CD4-positive, alpha-beta T cell (primary cell): ENCODE measurements at regions not wholly inside any gene's neighbourhood (a gene's known extent, or its start where the extent isn't known, plus 50 kb on each side); places are given as distances from the start of the nearest gene placed in this dataset.
A peak's percentile ranks its signal among the peaks of the same experiment; 100 is the strongest.

Source experiments
- ATAC-seq: fragments of 200-7000 bp; cut with Tn5 transposase; one replicate; pipeline ENCODE4 v1.10.0; 2022; ENCODE audit warnings: mild to moderate bottlenecking; ENCODE audit not compliant: poor library complexity
- CTCF ChIA-PET: fragments of 350-600 bp; sonication (Branson Sonifier 250); formaldehyde crosslinking; loops from one replicate; lab custom pipeline; 2021; ENCODE audit warnings: antibody characterized with exemption, inconsistent platforms; lab: Charles Lee
- POLR2A ChIA-PET: fragments of 350-600 bp; sonication (Branson Sonifier 250); formaldehyde crosslinking; loops from one replicate; lab custom pipeline; 2021; ENCODE audit warnings: antibody characterized with exemption, inconsistent platforms; lab: Charles Lee
- DNase-seq, 14 experiments: peaks; one replicate each; pipeline ENCODE4 v3.0.0-alpha.2; 2013 to 2020; ENCODE audit warnings: mixed read lengths in 2 of 14
- H3K27ac ChIP-seq, 2 donors: one replicate each; pipeline versions ENCODE4 v1.5.1 to v1.7.0; 2013; ENCODE audit warnings: low read length in 2 of 2, low read depth in 1 of 2, mild to moderate bottlenecking in 1 of 2
- H3K27me3 ChIP-seq, 2 experiments: 1 replicate in 1 of 2; 2 replicates in 1 of 2; pipeline versions ENCODE4 v1.6.1 to v1.7.0; 2013; ENCODE audit warnings: low read length in 2 of 2, control low read depth in 1 of 2, mild to moderate bottlenecking in 1 of 2, moderate library complexity in 1 of 2; ENCODE audit not compliant: insufficient read depth in 2 of 2, control insufficient read depth in 1 of 2
- H3K36me3 ChIP-seq: one replicate; pipeline ENCODE4 v1.6.1; 2013; ENCODE audit warnings: low read length, control low read depth; ENCODE audit not compliant: insufficient read depth
- H3K4me1 ChIP-seq: one replicate; pipeline ENCODE4 v1.6.1; 2013; ENCODE audit warnings: low read length, control low read depth; ENCODE audit not compliant: insufficient read depth
- H3K4me3 ChIP-seq: one replicate; pipeline ENCODE4 v1.5.1; 2013; ENCODE audit warnings: mild to moderate bottlenecking, low read length, moderate library complexity
- H3K9me3 ChIP-seq, 2 experiments: 1 replicate in 1 of 2; 2 replicates in 1 of 2; pipeline versions ENCODE4 v1.6.1 to v1.7.0; 2013; ENCODE audit warnings: low read length in 2 of 2, mild to moderate bottlenecking in 2 of 2, control low read depth in 1 of 2, moderate library complexity in 1 of 2; ENCODE audit not compliant: control insufficient read depth in 1 of 2, insufficient read depth in 1 of 2
- H3K27ac Mint-ChIP-seq: one replicate; pipeline ENCODE4 v1.8.0; 2020; ENCODE audit warnings: mixed read lengths
- H3K27me3 Mint-ChIP-seq: one replicate; pipeline ENCODE4 v1.8.0; 2021; ENCODE audit warnings: mixed read lengths
- H3K36me3 Mint-ChIP-seq: one replicate; pipeline ENCODE4 v1.8.0; 2021; ENCODE audit warnings: low read depth, mixed read lengths
- H3K4me1 Mint-ChIP-seq: one replicate; pipeline ENCODE4 v1.8.0; 2021; ENCODE audit warnings: low read depth, mixed read lengths
- H3K4me3 Mint-ChIP-seq: one replicate; pipeline ENCODE4 v1.8.0; 2020; ENCODE audit warnings: mild to moderate bottlenecking, mixed read lengths
- H3K9me3 Mint-ChIP-seq: one replicate; pipeline ENCODE4 v1.8.0; 2020; ENCODE audit warnings: mixed read lengths
- intact Hi-C, 2 experiments: fragments of 100-400 bp; cut with DNase I in 1 of 2; cut with micrococcal nuclease in 1 of 2; formaldehyde crosslinking; loops; one replicate each; pipeline versions ENCODE4 v1.15.1 to v1.9.0; 2023 to 2025; cut with DNase I, micrococcal nuclease
- TF ChIP-seq, protein P1 (sequence below): fragments of 200-600 bp; IDR thresholded peaks from one replicate; pipeline ENCODE4 v1.8.0; 2022; ENCODE audit warnings: antibody characterized with exemption, mild to moderate bottlenecking

DNA sequence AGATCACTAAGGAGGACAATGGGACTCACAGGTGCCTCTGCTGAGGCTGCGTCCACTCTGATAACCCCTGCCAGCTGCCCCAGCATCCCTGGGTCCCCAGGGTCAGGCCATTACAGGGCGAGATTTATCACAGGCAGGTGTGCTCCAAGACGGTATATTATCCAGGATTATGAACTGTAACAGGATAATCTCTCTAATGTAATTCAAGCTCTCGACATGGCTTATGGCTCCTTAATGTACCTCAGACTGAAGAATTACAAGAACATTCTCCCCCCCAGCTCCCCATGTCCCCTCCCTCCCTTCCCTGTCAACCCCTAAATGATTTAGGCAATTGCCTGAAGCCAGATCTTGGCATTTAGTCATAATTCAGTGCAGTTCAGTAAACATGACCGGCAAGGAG lies 86.8 kb downstream of the NCR2 start:
- H3K4me3 ChIP-seq: no peak overlapping the region
- Mint-ChIP-seq H3K4me1 (no peaks in the 10 kb centered on the region), H3K9me3 (no peaks in the 10 kb centered on the region), H3K4me3 (no peak overlapping the region), H3K36me3 (no peaks in the 10 kb centered on the region), H3K27ac (no peak overlapping the region), H3K27me3 (peaks cover 38% of the 10 kb centered on the region)
- no peak for ATAC-seq
- H3K9me3 ChIP-seq: peaks cover 0 to 12% of the 10 kb centered on the region in 2 experiments
- TF ChIP-seq, protein P1, sequence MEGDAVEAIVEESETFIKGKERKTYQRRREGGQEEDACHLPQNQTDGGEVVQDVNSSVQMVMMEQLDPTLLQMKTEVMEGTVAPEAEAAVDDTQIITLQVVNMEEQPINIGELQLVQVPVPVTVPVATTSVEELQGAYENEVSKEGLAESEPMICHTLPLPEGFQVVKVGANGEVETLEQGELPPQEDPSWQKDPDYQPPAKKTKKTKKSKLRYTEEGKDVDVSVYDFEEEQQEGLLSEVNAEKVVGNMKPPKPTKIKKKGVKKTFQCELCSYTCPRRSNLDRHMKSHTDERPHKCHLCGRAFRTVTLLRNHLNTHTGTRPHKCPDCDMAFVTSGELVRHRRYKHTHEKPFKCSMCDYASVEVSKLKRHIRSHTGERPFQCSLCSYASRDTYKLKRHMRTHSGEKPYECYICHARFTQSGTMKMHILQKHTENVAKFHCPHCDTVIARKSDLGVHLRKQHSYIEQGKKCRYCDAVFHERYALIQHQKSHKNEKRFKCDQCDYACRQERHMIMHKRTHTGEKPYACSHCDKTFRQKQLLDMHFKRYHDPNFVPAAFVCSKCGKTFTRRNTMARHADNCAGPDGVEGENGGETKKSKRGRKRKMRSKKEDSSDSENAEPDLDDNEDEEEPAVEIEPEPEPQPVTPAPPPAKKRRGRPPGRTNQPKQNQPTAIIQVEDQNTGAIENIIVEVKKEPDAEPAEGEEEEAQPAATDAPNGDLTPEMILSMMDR: no peak
- peaks cover 17% of the 10 kb centered on the region for H3K4me1 ChIP-seq
- H3K36me3 ChIP-seq: no peaks in the 10 kb centered on the region
- ChIA-PET CTCF (no interaction called here), POLR2A (interaction anchor here (0.5 kb wide), 1 partner anchor 37 kb away, joined by 3 read pairs; no protein-coding TSS in a partner anchor)
- intact Hi-C loops: no loop called here
- no peak for DNase-seq
- peaks cover 22 to 24% of the 10 kb centered on the region in 2 experiments for H3K27me3 ChIP-seq
- H3K27ac ChIP-seq: no peak overlapping the region

DNA sequence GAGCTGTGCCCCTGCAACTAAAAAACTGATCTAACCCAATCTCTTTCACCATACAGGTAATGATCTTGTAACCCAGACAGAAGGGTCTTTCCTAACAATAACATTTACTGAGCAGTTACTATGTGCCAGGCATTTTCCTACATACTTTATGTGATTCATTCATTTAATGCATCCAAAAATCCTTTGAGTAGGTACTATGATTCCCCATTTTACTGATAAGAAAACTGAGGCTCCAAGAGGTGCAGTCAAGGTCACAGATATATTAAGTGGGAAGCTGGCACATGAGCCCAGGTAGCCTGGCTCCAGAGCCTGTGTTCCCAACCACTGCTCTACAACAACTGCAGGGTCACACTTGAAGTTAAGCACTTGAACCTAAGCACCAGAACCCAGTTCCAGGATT lies 87.6 kb downstream of the NCR2 start:
- Histone ChIP-seq H3K4me3 (no peak overlapping the region), H3K9me3 (peaks cover 0 to 16% of the 10 kb centered on the region in 2 experiments), H3K27me3 (peaks cover 21 to 24% of the 10 kb centered on the region in 2 experiments), H3K4me1 (peaks cover 25% of the 10 kb centered on the region), H3K27ac (no peak overlapping the region), H3K36me3 (no peaks in the 10 kb centered on the region)
- H3K4me1 Mint-ChIP-seq: no peaks in the 10 kb centered on the region
- ChIA-PET POLR2A (no interaction called here), CTCF (no interaction called here)
- H3K27me3 Mint-ChIP-seq: peaks cover 29% of the 10 kb centered on the region
- intact Hi-C loops: no loop called here
- no peak overlapping the region for H3K27ac Mint-ChIP-seq
- TF ChIP-seq, protein P1: no peak
- ATAC-seq: no peak
- no peak overlapping the region for H3K4me3 Mint-ChIP-seq
- no peaks in the 10 kb centered on the region for H3K36me3 Mint-ChIP-seq
- no peaks in the 10 kb centered on the region for H3K9me3 Mint-ChIP-seq
- no peak for DNase-seq

- Mint-ChIP-seq H3K9me3 (no peaks in the 10 kb centered on the region), H3K4me3 (no peak overlapping the region), H3K27me3 (peaks cover 27% of the 10 kb centered on the region), H3K27ac (no peak overlapping the region), H3K36me3 (no peaks in the 10 kb centered on the region), H3K4me1 (peaks cover 8% of the 10 kb centered on the region)
- peak; percentile 63 for ATAC-seq
- H3K4me1 ChIP-seq: peaks cover 37% of the 10 kb centered on the region
- H3K27ac ChIP-seq: no peak overlapping the region
- TF ChIP-seq, protein P1: peak; percentile 87
- peak; percentile 57 to 88 (median 78) for DNase-seq
- intact Hi-C loops: loop anchor here (1.0 to 2.0 kb wide), 3 partner anchors 168 to 259 kb away; no protein-coding TSS in a partner anchor
- peaks cover 20 to 34% of the 10 kb centered on the region in 2 experiments for H3K27me3 ChIP-seq
- POLR2A ChIA-PET: no interaction called here
- no peaks in the 10 kb centered on the region for H3K36me3 ChIP-seq
- peaks cover 0 to 13% of the 10 kb centered on the region in 2 experiments for H3K9me3 ChIP-seq
- no peak overlapping the region for H3K4me3 ChIP-seq
- CTCF ChIA-PET: interaction anchor here (0.7 to 2.9 kb wide), 5 partner anchors 56 to 183 kb away, joined by 3 to 13 read pairs (median 3); no protein-coding TSS in a partner anchor
These were observed 89.1 kb downstream of the NCR2 start for GRCh38 chr6:41424370-41425058.
